Chondrocyte (in vitro differentiated cells): ENCODE measurements at regions not wholly inside any gene's neighbourhood (a gene's known extent, or its start where the extent isn't known, plus 50 kb on each side); places are given as distances from the start of the nearest gene placed in this dataset.
"Not testable (repeated sequence)": the region's sequence is repeated elsewhere in the genome, so short reads cannot be mapped to it uniquely, and the experiment has no call there.

Experiments
- DNase-seq: peaks from one replicate; pipeline ENCODE4 v3.0.0; 2021; ENCODE audit warnings: mixed read lengths, low spot score
- H3K27ac Mint-ChIP-seq: one replicate; pipeline ENCODE4 v1.8.0; 2021; ENCODE audit warnings: mild to moderate bottlenecking, moderate library complexity, mixed read lengths; ENCODE audit not compliant: unreplicated experiment
- H3K27me3 Mint-ChIP-seq: 2 replicates; pipeline ENCODE4 v1.8.0; 2021; ENCODE audit warnings: low read depth, mixed read lengths
- H3K36me3 Mint-ChIP-seq: 2 replicates; pipeline ENCODE4 v1.8.0; 2021; ENCODE audit warnings: low read depth, mixed read lengths
- H3K4me1 Mint-ChIP-seq: 2 replicates; pipeline ENCODE4 v1.8.0; 2021; ENCODE audit warnings: low read depth, mild to moderate bottlenecking, mixed read lengths
- H3K4me3 Mint-ChIP-seq: one replicate; pipeline ENCODE4 v1.8.0; 2021; ENCODE audit warnings: mild to moderate bottlenecking, moderate library complexity, mixed read lengths; ENCODE audit not compliant: unreplicated experiment
- H3K9me3 Mint-ChIP-seq: 2 replicates; pipeline ENCODE4 v1.8.0; 2021; ENCODE audit warnings: low read depth, mixed read lengths
- TF ChIP-seq, protein P1 (sequence below): fragments of 200-600 bp; sonication (generic); IDR thresholded peaks from 2 replicates; pipeline ENCODE4 v1.5.0; 2021; ENCODE audit warnings: antibody characterized with exemption, mild to moderate bottlenecking, moderate library complexity

DNA sequence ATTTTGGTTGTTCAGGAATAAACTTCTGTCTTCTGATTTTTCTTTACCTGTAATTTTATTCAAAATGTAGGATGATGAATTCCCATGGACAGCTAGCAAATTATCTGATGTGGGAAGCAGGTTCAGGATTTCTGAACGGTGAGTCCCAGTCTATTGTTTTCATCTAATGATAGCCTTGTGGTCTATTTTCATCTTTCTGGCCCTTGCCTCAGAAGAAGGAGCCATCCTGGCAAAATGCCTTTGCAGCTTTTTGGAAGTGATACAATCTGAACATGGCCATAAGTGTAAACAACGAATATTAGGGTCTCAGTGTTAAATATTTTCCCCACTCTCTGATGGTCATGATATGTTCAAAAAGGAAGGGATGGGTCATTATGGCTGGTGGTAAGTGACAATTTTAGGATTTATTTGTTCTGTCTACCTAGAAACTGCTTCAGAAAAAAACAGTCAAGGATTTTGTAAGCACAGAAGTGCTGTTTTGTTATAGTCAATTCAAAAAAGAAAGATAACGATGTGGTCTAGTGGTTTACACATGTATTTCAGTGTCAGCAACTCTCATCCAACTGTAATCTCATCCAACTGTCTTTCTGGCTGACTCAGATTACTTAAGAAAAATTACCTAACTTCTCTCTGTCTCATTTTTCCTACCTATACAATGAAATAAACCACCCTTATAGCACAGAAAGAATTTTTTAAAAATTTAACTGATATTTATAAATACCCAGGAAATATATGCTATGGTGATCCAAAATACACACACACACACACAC lies 272.6 kb upstream of the ERBB4 start:
- TF ChIP-seq, protein P1, sequence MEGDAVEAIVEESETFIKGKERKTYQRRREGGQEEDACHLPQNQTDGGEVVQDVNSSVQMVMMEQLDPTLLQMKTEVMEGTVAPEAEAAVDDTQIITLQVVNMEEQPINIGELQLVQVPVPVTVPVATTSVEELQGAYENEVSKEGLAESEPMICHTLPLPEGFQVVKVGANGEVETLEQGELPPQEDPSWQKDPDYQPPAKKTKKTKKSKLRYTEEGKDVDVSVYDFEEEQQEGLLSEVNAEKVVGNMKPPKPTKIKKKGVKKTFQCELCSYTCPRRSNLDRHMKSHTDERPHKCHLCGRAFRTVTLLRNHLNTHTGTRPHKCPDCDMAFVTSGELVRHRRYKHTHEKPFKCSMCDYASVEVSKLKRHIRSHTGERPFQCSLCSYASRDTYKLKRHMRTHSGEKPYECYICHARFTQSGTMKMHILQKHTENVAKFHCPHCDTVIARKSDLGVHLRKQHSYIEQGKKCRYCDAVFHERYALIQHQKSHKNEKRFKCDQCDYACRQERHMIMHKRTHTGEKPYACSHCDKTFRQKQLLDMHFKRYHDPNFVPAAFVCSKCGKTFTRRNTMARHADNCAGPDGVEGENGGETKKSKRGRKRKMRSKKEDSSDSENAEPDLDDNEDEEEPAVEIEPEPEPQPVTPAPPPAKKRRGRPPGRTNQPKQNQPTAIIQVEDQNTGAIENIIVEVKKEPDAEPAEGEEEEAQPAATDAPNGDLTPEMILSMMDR, result no peak
- H3K27me3 Mint-ChIP-seq, result no peaks in the 10 kb centered on the region
- no peaks in the 10 kb centered on the region for H3K36me3 Mint-ChIP-seq
- no peak for DNase-seq
- H3K9me3 Mint-ChIP-seq, result no peaks in the 10 kb centered on the region
- no peak overlapping the region for H3K27ac Mint-ChIP-seq
- H3K4me1 Mint-ChIP-seq, result no peaks in the 10 kb centered on the region
- no peak overlapping the region for H3K4me3 Mint-ChIP-seq

DNA sequence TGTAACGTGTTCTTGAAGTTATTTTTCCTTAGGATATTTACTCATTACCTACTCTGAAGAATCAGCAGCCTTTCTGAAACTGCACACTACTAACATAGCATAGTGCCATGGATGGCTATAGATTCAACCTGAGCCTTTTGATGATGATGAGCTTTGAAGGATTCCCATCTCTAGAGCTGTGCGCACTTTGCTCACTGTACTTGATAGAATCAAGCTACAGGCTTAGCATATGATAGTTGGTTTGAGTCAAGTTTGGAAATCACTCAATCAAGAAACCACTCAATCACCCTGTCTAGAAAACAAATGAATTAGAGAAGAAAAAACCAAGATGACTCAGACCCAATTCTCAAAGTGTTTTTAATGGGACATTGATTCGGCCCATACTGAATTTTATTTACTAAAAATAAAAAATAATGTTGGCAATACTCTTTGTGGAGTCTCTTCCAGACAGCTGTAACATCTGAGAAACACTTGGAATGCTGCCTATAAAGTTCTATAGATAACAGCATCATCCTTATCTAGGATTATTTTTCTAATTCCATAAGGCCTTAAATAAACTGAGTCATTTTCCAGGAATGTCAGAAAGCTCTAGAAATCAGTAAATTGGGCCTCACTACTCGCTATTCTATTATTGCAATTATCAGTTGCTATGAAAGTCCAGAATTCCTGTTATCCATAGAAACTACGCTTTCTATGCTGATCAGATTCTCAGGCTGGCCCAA lies 259.0 kb upstream of the ERBB4 start:
- peaks cover 2% of the 10 kb centered on the region for H3K27me3 Mint-ChIP-seq
- H3K27ac Mint-ChIP-seq, result no peak overlapping the region
- H3K4me1 Mint-ChIP-seq, result peaks cover 17% of the 10 kb centered on the region
- H3K36me3 Mint-ChIP-seq, result no peaks in the 10 kb centered on the region
- no peak for DNase-seq
- no peaks in the 10 kb centered on the region for H3K9me3 Mint-ChIP-seq
- TF ChIP-seq, protein P1, result no peak
- H3K4me3 Mint-ChIP-seq, result no peak overlapping the region

DNA sequence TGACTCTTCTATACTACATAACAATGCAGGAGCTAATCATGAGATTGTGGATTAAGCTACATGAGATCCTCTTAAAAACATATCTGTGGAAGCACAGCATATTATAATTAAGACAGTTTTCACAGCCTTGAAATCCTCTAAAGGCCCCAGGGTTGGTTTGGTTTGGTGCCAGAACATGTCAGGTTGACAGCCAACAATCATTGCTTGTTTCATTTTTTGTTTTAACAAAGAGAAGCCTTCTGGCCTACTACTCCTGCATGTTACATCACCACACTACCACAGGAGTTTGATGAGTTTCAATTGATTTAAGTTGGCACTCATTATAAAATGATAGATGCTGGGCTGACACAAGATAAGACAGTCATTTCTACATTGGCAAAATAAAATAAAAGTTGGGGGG lies 255.9 kb upstream of the ERBB4 start:
- Mint-ChIP-seq H3K27me3 (no peaks in the 10 kb centered on the region), H3K4me1 (peaks cover 17% of the 10 kb centered on the region), H3K9me3 (no peaks in the 10 kb centered on the region), H3K36me3 (peaks cover 2% of the 10 kb centered on the region), H3K4me3 (no peak overlapping the region), H3K27ac (no peak overlapping the region)
- TF ChIP-seq, protein P1, result no peak
- DNase-seq, result no peak

DNA sequence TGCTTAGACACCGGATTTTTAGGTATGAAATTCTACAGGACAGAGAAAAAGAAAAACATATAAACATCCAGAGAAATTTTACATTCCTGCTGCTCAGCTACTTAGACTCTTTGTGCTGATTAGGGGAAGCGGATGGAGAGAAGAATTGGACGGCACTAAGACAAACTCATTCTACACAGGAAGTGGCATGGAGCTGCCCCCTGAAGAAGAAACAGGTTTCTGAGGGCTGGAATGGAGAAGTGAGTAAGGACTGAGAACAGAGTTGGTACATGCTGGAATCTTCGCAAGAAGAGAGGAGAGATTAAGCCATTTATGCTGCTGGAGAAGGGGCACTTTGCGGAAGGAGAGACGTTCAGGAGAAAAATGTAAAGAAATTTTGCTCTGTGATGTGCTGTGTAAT lies 253.0 kb upstream of the ERBB4 start:
- H3K27ac Mint-ChIP-seq, result peak overlapping the region; percentile 9
- H3K27me3 Mint-ChIP-seq, result no peaks in the 10 kb centered on the region
- H3K36me3 Mint-ChIP-seq, result peaks cover 3% of the 10 kb centered on the region
- H3K4me1 Mint-ChIP-seq, result peaks cover 8% of the 10 kb centered on the region
- TF ChIP-seq, protein P1, result no peak
- H3K9me3 Mint-ChIP-seq, result peaks cover 4% of the 10 kb centered on the region
- DNase-seq, result no peak
- H3K4me3 Mint-ChIP-seq, result no peak overlapping the region

DNA sequence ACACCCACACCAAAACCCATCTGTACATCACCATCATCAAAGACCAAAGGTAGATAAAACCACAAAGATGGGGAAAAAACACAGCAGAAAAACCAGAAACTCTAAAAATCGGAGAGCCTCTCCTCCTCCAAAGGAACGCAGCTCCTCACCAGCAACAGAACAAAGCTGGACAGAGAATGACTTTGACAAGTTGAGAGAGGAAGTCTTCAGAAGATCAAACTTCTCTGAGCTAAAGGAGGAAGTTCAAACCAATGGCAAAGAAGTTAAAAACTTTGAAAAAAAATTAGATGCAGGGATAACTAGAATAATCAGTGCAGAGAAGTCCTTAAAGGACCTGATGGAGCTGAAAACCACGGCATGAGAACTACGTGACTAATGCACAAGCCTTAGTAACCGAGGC lies 247.5 kb upstream of the ERBB4 start:
- H3K27ac Mint-ChIP-seq, H3K27me3 Mint-ChIP-seq, H3K36me3 Mint-ChIP-seq, H3K4me3 Mint-ChIP-seq, H3K4me1 Mint-ChIP-seq, DNase-seq: not testable (repeated sequence)
- H3K9me3 Mint-ChIP-seq, result peaks cover 22% of the 10 kb centered on the region
